Tibial nerve (tissue), 3 donors: ENCODE measurements at regions not wholly inside any gene's neighbourhood (a gene's known extent, or its start where the extent isn't known, plus 50 kb on each side); places are given as distances from the start of the nearest gene placed in this dataset.

Experiments used
- CTCF ChIP-seq, 5 experiments: fragments of 200-600 bp in 3 of 5; fragments of 450-650 bp in 2 of 5; sonication (generic) in 3 of 5; IDR thresholded peaks; one replicate each; pipeline ENCODE4 v1.5.1; 2016 to 2019; ENCODE audit warnings: antibody characterized with exemption in 5 of 5, mild to moderate bottlenecking in 3 of 5, moderate library complexity in 2 of 5
- POLR2A ChIP-seq, 2 donors: fragments of 450-650 bp; IDR thresholded peaks; one replicate each; pipeline ENCODE4 v1.6.1; 2017; ENCODE audit warnings: antibody characterized with exemption in 2 of 2, mild to moderate bottlenecking in 2 of 2, moderate library complexity in 2 of 2

DNA sequence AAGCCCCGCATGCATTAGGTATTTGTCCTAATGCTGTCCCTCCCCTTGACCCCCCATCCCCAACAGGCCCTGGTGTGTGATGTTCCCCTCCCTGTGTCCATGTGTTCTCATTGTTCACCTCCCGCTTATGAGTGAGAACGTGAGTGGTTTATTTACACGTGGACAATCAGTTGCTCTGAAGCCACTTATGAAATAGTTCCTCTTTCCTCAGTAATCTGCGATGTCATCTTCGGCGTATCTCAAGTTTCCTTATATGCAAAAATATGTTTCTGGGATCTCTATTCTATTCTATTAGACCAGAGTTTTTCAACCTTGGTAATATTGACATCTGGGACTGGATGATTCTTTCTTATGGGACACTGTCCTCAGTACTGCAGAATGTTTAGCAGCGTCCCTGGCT lies 56.0 kb upstream of the DCD start:
- TF ChIP-seq CTCF (IDR thresholded peaks at IDR 0.05) (no peak), POLR2A (IDR thresholded peaks at IDR 0.05) (no peak)
